ENCODE measurements at regions not wholly inside any gene's neighbourhood (a gene's known extent, or its start where the extent isn't known, plus 50 kb on each side); places are given as distances from the start of the nearest gene placed in this dataset.
A peak's percentile ranks its signal among the peaks of the same experiment; 100 is the strongest.

- TF ChIP-seq POLR2AphosphoS5 (IDR thresholded peaks at IDR 0.05; ENCODE audit: insufficient read depth in 1 of 2, low read depth in 1 of 2) (no peak), CTCF (IDR thresholded peaks at IDR 0.05) (no peak), POLR2A (IDR thresholded peaks at IDR 0.05) (no peak)
- Histone ChIP-seq H3K36me3 (no peaks in the 10 kb centered on the region), H3K4me1 (peaks cover 9% of the 10 kb centered on the region), H3K9me3 (no peaks in the 10 kb centered on the region), H3K27me3 (no peaks in the 10 kb centered on the region), H3K4me3 (no peak overlapping the region), H3K27ac (no peak overlapping the region)
- no peak for DNase-seq (ENCODE audit: extremely low spot score in 2 of 2)
- intact Hi-C loops (cut with DNase I), result loop anchor here (10.0 kb wide), 1 partner anchor 306 kb away; the partner anchor contains the start of gene BAMBI
Observed at GRCh38 chr10:28981007-28981406, 303.7 kb downstream of the BAMBI start.

GRCh38 chr10:28982974-28983373 lies 305.7 kb downstream of the BAMBI start:
- H3K4me1 ChIP-seq, result peaks cover 9% of the 10 kb centered on the region
- H3K36me3 ChIP-seq, result no peaks in the 10 kb centered on the region
- no peak overlapping the region for H3K4me3 ChIP-seq
- DNase-seq (ENCODE audit: extremely low spot score in 2 of 2), result no peak
- H3K9me3 ChIP-seq, result no peaks in the 10 kb centered on the region
- no peak for TF ChIP-seq POLR2AphosphoS5 (IDR thresholded peaks at IDR 0.05; ENCODE audit: insufficient read depth in 1 of 2, low read depth in 1 of 2)
- TF ChIP-seq CTCF (IDR thresholded peaks at IDR 0.05), result no peak
- no peak for TF ChIP-seq POLR2A (IDR thresholded peaks at IDR 0.05)
- H3K27me3 ChIP-seq, result no peaks in the 10 kb centered on the region
- H3K27ac ChIP-seq, result no peak overlapping the region
- intact Hi-C loops (cut with DNase I), result loop anchor here (10.0 kb wide), 1 partner anchor 308 kb away; the partner anchor contains the start of gene BAMBI

GRCh38 chr10:28983799-28984198 lies 305.1 kb upstream of the LYZL1 start:
- intact Hi-C loops (cut with DNase I), result loop anchor here (10.0 kb wide), 1 partner anchor 309 kb away; the partner anchor contains the start of gene BAMBI
- Histone ChIP-seq H3K27ac (no peak overlapping the region), H3K27me3 (no peaks in the 10 kb centered on the region), H3K4me3 (no peak overlapping the region), H3K9me3 (no peaks in the 10 kb centered on the region), H3K36me3 (no peaks in the 10 kb centered on the region), H3K4me1 (peaks cover 9% of the 10 kb centered on the region)
- TF ChIP-seq CTCF (IDR thresholded peaks at IDR 0.05), result no peak
- TF ChIP-seq POLR2AphosphoS5 (IDR thresholded peaks at IDR 0.05; ENCODE audit: insufficient read depth in 1 of 2, low read depth in 1 of 2), result no peak
- no peak for TF ChIP-seq POLR2A (IDR thresholded peaks at IDR 0.05)
- no peak for DNase-seq (ENCODE audit: extremely low spot score in 2 of 2)

- Histone ChIP-seq H3K9me3 (no peaks in the 10 kb centered on the region), H3K27ac (no peak overlapping the region), H3K36me3 (no peaks in the 10 kb centered on the region), H3K4me1 (peaks cover 9% of the 10 kb centered on the region), H3K4me3 (no peak overlapping the region), H3K27me3 (no peaks in the 10 kb centered on the region)
- peak in 1 of 2 donors; percentile 93 for DNase-seq (ENCODE audit: extremely low spot score in 2 of 2)
- TF ChIP-seq POLR2AphosphoS5 (IDR thresholded peaks at IDR 0.05; ENCODE audit: insufficient read depth in 1 of 2, low read depth in 1 of 2) (peak; percentile 52 to 55), POLR2A (IDR thresholded peaks at IDR 0.05) (no peak)
- intact Hi-C loops (cut with DNase I), result loop anchor here (10.0 kb wide), 1 partner anchor 310 kb away; the partner anchor contains the start of gene BAMBI
Observed at GRCh38 chr10:28984431-28984830, 304.4 kb upstream of the LYZL1 start.

- peaks cover 9% of the 10 kb centered on the region for H3K4me1 ChIP-seq
- intact Hi-C loops (cut with DNase I), result loop anchor here (10.0 kb wide), 1 partner anchor 311 kb away; the partner anchor contains the start of gene BAMBI
- H3K4me3 ChIP-seq, result no peak overlapping the region
- no peaks in the 10 kb centered on the region for H3K27me3 ChIP-seq
- H3K27ac ChIP-seq, result no peak overlapping the region
- no peaks in the 10 kb centered on the region for H3K9me3 ChIP-seq
- H3K36me3 ChIP-seq, result no peaks in the 10 kb centered on the region
- no peak for DNase-seq (ENCODE audit: extremely low spot score in 2 of 2)
- TF ChIP-seq CTCF (IDR thresholded peaks at IDR 0.05) (no peak), POLR2AphosphoS5 (IDR thresholded peaks at IDR 0.05; ENCODE audit: insufficient read depth in 1 of 2, low read depth in 1 of 2) (no peak), POLR2A (IDR thresholded peaks at IDR 0.05) (no peak)
Observed at GRCh38 chr10:28985137-28985885, 303.6 kb upstream of the LYZL1 start.
